ENCODE measurements at regions not wholly inside any gene's neighbourhood (a gene's known extent, or its start where the extent isn't known, plus 50 kb on each side); places are given as distances from the start of the nearest gene placed in this dataset.

GRCh38 chr15:70569714-70570231 lies 193.6 kb downstream of the UACA start:
- no peak for TF ChIP-seq CTCF (IDR thresholded peaks at IDR 0.05; ENCODE audit: poor library complexity)
- no peak for TF ChIP-seq EZH2 (IDR thresholded peaks at IDR 0.05; ENCODE audit: borderline replicate concordance)
- no peak for TF ChIP-seq EZH2phosphoT487 (IDR thresholded peaks at IDR 0.05; ENCODE audit: low read depth, severe bottlenecking, unreplicated experiment)

Data from hepatocyte (in vitro differentiated cells).